ENCODE measurements at regions not wholly inside any gene's neighbourhood (a gene's known extent, or its start where the extent isn't known, plus 50 kb on each side); places are given as distances from the start of the nearest gene placed in this dataset.

DNA sequence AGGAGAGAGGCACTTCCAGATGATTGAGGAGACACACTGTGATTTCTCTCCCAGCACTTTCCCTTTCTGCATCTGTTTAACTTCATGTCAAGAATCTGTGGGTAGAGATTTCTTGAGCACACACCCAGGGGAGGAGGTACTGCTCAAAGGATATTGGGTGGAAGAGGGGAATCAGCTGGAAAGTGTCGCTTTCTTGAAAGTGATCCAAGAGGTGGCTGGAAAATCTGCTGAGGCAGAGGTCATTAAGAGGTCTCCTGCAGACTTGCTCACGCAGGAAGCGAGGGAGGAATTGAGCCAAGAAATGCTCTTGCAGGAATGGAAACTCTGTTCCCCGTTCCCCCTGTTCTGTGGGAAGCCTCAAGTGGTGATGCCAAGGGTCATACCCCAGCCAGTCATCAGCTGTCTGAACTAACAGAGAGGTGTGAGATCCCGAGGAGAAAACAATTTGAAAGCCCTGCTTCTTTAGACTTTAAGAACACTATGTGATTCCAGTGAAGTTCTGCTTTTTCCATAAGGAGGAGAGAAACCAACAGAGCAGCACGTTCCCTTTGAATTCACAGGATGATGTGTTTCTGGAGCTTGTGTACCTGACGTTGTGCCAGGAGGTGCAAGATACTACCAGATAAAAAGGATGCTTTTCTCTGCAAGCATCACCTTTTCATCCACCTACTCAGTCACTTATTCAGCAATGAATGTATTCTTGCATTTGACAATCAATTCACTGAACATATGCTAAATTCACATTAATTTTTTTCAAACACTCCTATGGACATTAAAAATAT lies 163.4 kb upstream of the GPR12 start:
- H3K9me3 ChIP-seq: no peaks in the 10 kb centered on the region
- intact Hi-C loops (cut with DNase I): no loop called here
- H3K4me1 ChIP-seq (replicated peaks): no peaks in the 10 kb centered on the region
- TF ChIP-seq POLR2AphosphoS5 (IDR thresholded peaks at IDR 0.05) (no peak), POLR2A (IDR thresholded peaks at IDR 0.05) (no peak)
- TF ChIP-seq, protein P1, sequence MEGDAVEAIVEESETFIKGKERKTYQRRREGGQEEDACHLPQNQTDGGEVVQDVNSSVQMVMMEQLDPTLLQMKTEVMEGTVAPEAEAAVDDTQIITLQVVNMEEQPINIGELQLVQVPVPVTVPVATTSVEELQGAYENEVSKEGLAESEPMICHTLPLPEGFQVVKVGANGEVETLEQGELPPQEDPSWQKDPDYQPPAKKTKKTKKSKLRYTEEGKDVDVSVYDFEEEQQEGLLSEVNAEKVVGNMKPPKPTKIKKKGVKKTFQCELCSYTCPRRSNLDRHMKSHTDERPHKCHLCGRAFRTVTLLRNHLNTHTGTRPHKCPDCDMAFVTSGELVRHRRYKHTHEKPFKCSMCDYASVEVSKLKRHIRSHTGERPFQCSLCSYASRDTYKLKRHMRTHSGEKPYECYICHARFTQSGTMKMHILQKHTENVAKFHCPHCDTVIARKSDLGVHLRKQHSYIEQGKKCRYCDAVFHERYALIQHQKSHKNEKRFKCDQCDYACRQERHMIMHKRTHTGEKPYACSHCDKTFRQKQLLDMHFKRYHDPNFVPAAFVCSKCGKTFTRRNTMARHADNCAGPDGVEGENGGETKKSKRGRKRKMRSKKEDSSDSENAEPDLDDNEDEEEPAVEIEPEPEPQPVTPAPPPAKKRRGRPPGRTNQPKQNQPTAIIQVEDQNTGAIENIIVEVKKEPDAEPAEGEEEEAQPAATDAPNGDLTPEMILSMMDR (IDR thresholded peaks at IDR 0.05): no peak
- no peak overlapping the region for H3K27ac ChIP-seq
- H3K36me3 ChIP-seq: no peaks in the 10 kb centered on the region
- 9% methylated on average over 7 of the region's 7 CpGs for WGBS
- H3K27me3 ChIP-seq (replicated peaks; ENCODE audit: insufficient read depth): no peaks in the 10 kb centered on the region
- H3K4me3 ChIP-seq: no peak overlapping the region
- DNase-seq (ENCODE audit: low spot score): no peak

DNA sequence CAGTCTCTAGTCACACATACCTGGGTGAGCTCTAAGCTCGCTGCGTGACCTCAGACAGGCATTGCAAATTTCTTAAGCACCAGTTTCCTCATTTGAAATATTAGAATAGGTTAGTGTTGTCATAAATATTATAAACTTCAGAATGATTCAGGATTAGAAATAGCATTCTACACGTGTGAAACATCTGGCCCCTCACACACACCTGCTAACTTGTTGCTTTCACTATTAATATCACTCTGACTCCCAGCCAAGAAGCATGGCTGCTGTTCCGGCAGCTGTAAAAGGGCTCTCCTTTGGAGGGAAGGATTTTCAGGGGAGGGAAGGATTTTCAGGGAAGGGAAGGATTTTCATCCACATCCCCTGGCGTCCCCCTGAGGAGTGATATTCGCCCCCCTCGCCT lies 161.3 kb upstream of the GPR12 start:
- no peaks in the 10 kb centered on the region for H3K36me3 ChIP-seq
- WGBS: 72% methylated on average over 7 of the region's 7 CpGs
- no peak for TF ChIP-seq POLR2AphosphoS5 (IDR thresholded peaks at IDR 0.05)
- TF ChIP-seq POLR2A (IDR thresholded peaks at IDR 0.05): no peak
- TF ChIP-seq, protein P1 (IDR thresholded peaks at IDR 0.05): no peak
- H3K9me3 ChIP-seq: no peaks in the 10 kb centered on the region
- no peak overlapping the region for H3K27ac ChIP-seq
- no peaks in the 10 kb centered on the region for H3K4me1 ChIP-seq (replicated peaks)
- no peaks in the 10 kb centered on the region for H3K27me3 ChIP-seq (replicated peaks; ENCODE audit: insufficient read depth)
- intact Hi-C loops (cut with DNase I): no loop called here
- no peak for DNase-seq (ENCODE audit: low spot score)
- H3K4me3 ChIP-seq: no peak overlapping the region

DNA sequence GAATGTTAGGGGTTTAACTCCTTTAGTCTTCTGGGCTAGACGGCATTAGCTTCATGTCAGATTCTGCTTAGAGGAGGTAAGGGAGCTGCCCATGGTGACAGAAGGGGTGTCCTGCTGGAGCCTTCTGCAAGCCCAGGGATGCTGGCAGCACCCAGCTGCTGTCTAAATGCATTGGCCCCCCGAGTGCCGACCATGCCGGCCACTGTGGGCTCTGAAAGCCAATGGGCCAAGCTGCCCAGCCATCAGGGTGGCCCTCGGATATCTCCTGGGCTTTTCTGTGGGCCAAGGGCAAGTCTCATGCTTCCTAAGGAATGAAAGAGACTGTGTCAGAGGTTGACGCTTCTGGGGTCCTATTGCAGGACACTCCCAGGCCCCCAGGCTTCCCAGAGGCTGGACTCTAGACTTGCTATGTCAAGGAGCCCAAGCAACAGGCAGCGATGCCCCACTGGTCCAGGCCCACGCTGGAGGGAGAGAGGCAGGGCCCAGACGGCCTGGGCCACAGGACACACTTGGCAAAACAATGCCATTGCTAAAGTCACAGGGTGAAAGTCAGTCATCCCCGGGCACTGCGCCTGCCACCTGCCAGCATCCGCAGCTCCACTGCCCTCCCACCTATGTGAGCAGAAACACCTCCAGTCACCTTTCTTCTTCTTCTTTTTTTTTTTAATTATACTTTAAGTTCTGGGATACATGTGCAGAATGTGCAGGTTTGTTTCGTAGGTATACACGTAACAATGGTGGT lies 160.2 kb upstream of the GPR12 start:
- Histone ChIP-seq H3K27me3 (replicated peaks; ENCODE audit: insufficient read depth) (no peaks in the 10 kb centered on the region), H3K36me3 (no peaks in the 10 kb centered on the region), H3K4me3 (no peak overlapping the region), H3K27ac (no peak overlapping the region), H3K9me3 (no peaks in the 10 kb centered on the region), H3K4me1 (replicated peaks) (no peaks in the 10 kb centered on the region)
- intact Hi-C loops (cut with DNase I): no loop called here
- TF ChIP-seq, protein P1 (IDR thresholded peaks at IDR 0.05): no peak
- TF ChIP-seq POLR2A (IDR thresholded peaks at IDR 0.05): no peak
- TF ChIP-seq POLR2AphosphoS5 (IDR thresholded peaks at IDR 0.05): no peak
- WGBS: 95% methylated on average over 14 of the region's 14 CpGs
- no peak for DNase-seq (ENCODE audit: low spot score)

DNA sequence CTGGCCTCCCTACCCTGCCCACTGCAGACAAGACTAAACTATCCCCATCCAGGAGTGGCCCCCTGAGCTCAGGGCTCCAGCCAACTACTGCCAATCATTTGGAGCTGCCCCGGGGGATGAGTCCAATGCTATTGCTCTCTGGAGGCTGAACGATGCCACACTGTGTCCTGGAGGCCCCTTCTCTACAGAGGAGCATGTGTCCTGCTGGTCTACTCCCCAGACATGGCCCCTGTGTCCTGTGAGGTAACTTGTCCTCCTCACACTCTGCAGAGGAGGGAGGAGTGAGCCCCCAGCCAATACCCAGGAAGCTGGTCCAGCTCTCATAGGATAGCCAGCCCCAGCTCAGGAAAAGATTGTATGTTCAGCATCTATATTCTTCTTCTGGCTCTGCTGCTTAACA lies 159.1 kb upstream of the GPR12 start:
- TF ChIP-seq POLR2AphosphoS5 (IDR thresholded peaks at IDR 0.05) (no peak), POLR2A (IDR thresholded peaks at IDR 0.05) (no peak)
- TF ChIP-seq, protein P1 (IDR thresholded peaks at IDR 0.05): no peak
- Histone ChIP-seq H3K9me3 (no peaks in the 10 kb centered on the region), H3K4me1 (replicated peaks) (no peaks in the 10 kb centered on the region), H3K27ac (no peak overlapping the region), H3K36me3 (no peaks in the 10 kb centered on the region), H3K27me3 (replicated peaks; ENCODE audit: insufficient read depth) (no peaks in the 10 kb centered on the region), H3K4me3 (no peak overlapping the region)
- WGBS: 83% methylated on average over 2 of the region's 2 CpGs
- intact Hi-C loops (cut with DNase I): no loop called here
- DNase-seq (ENCODE audit: low spot score): no peak
